Upper lobe of left lung (tissue), 4 donors: ENCODE measurements at regions not wholly inside any gene's neighbourhood (a gene's known extent, or its start where the extent isn't known, plus 50 kb on each side); places are given as distances from the start of the nearest gene placed in this dataset.

Experiments used
- CTCF ChIP-seq, 6 experiments: fragments of 450-650 bp in 4 of 6; fragments of 200-600 bp in 2 of 6; sonication (generic) in 2 of 6; IDR thresholded peaks; one replicate each; pipeline ENCODE4 v1.5.1; 2016 to 2019; ENCODE audit warnings: antibody characterized with exemption in 6 of 6
- EP300 ChIP-seq, 4 donors: sonication (generic); formaldehyde crosslinking; IDR thresholded peaks; one replicate each; pipeline ENCODE4 v1.5.1; 2017; ENCODE audit warnings: antibody characterized with exemption in 4 of 4, control low read depth in 2 of 4
- POLR2AphosphoS5 ChIP-seq, 2 donors: sonication (generic); formaldehyde crosslinking; IDR thresholded peaks; one replicate each; pipeline ENCODE4 v1.5.1; 2017; ENCODE audit warnings: antibody characterized with exemption in 2 of 2

- no peak for TF ChIP-seq CTCF (IDR thresholded peaks at IDR 0.05)
- no peak for TF ChIP-seq POLR2AphosphoS5 (IDR thresholded peaks at IDR 0.05)
- TF ChIP-seq EP300 (IDR thresholded peaks at IDR 0.05), result no peak
These were observed 755.0 kb downstream of the TBL1XR1 start for GRCh38 chr3:176442326-176442725.
